ENCODE measurements at regions not wholly inside any gene's neighbourhood (a gene's known extent, or its start where the extent isn't known, plus 50 kb on each side); places are given as distances from the start of the nearest gene placed in this dataset.

GRCh38 chr6:167706313-167707109 is 120.2 kb upstream of the AFDN start:
- Histone ChIP-seq H3K4me2 (ENCODE audit: insufficient read depth, low read length) (no peak overlapping the region), H3K9me3 (replicated peaks; ENCODE audit: control insufficient read depth, insufficient read depth, low read length) (no peaks in the 10 kb centered on the region), H3K4me1 (ENCODE audit: control insufficient read depth, extremely low read depth, insufficient read depth, low read length) (peaks cover 3% of the 10 kb centered on the region), H3K27me3 (ENCODE audit: control insufficient read depth in 2 of 2, insufficient read depth in 2 of 2, low read length in 2 of 2) (peaks cover 0 to 2% of the 10 kb centered on the region in 2 experiments), H3K36me3 (ENCODE audit: control insufficient read depth in 2 of 2, extremely low read depth in 1 of 2, insufficient read depth in 2 of 2, low read length in 2 of 2) (no peaks in the 10 kb centered on the region), H3K79me2 (ENCODE audit: control insufficient read depth, insufficient read depth, low read length) (no peaks in the 10 kb centered on the region), H3K27ac (ENCODE audit: insufficient read depth, low read depth, low read length) (no peak overlapping the region), H3K9me1 (replicated peaks; ENCODE audit: control insufficient read depth, extremely low read depth, insufficient read depth, low read length) (no peaks in the 10 kb centered on the region), H3K9ac (replicated peaks; ENCODE audit: extremely low read depth, insufficient read depth, low read length) (no peak overlapping the region), H3K4me3 (replicated peaks in 1 of 3; ENCODE audit: insufficient read depth in 1 of 3, low read depth in 1 of 3, low read length in 3 of 3) (no peak overlapping the region), H4K20me1 (replicated peaks; ENCODE audit: control insufficient read depth, extremely low read depth, insufficient read depth, low read length) (no peaks in the 10 kb centered on the region), H2AFZ (ENCODE audit: low read depth, low read length) (no peak overlapping the region)
- no TSS peak for BruUV-seq (replicated peaks)
- POLR2A ChIA-PET: no interaction called here
- TF ChIP-seq EZH2 (IDR thresholded peaks at IDR 0.05; ENCODE audit: borderline replicate concordance, low read depth, low read length, severe bottlenecking) (no peak), MAX (IDR thresholded peaks at IDR 0.05; ENCODE audit: insufficient read depth, insufficient read length) (no peak), POLR2AphosphoS5 (IDR thresholded peaks at IDR 0.05; ENCODE audit: insufficient read depth, low read depth, low read length) (no peak), POLR2A (IDR thresholded peaks at IDR 0.05; ENCODE audit: low read depth, low read length) (no peak), CTCF (IDR thresholded peaks at IDR 0.05; ENCODE audit: extremely low read depth in 1 of 2, insufficient read depth in 1 of 2, low read depth in 1 of 2, low read length in 2 of 2) (no peak), FOS (IDR thresholded peaks at IDR 0.05; ENCODE audit: borderline replicate concordance, insufficient read depth, low read length) (no peak), MYC (IDR thresholded peaks at IDR 0.05; ENCODE audit: low read depth, low read length) (no peak), GATA2 (IDR thresholded peaks at IDR 0.05; ENCODE audit: insufficient read depth, insufficient read length, low read depth, low read length) (no peak), JUN (IDR thresholded peaks at IDR 0.05; ENCODE audit: borderline replicate concordance, insufficient read depth, insufficient read length, low read depth) (no peak)
- FAIRE-seq (no peak), DNase-seq (ENCODE audit: low read depth, low spot score) (no peak)
- intact Hi-C loops (cut with micrococcal nuclease): no loop called here
- dilution Hi-C loops (cut with MboI; ENCODE audit: extremely low pct_ligation_motif_present, low sequenced_read_pairs): no loop called here
- CTCF ChIA-PET: interaction anchor here (1.1 kb wide), 2 partner anchors 9 to 65 kb away, joined by 3 read pairs; no protein-coding TSS in a partner anchor

All from endothelial cell of umbilical vein (primary cell).